ENCODE measurements at regions not wholly inside any gene's neighbourhood (a gene's known extent, or its start where the extent isn't known, plus 50 kb on each side); places are given as distances from the start of the nearest gene placed in this dataset.

GRCh38 chr14:76926521-76927251 lies 100.5 kb downstream of the LRRC74A start:
- DNase-seq (ENCODE audit: low read depth), result peak; percentile 88

GRCh38 chr14:76925097-76925441 lies 98.9 kb downstream of the LRRC74A start:
- no peak for DNase-seq (ENCODE audit: low read depth)

- DNase-seq (ENCODE audit: low read depth), result peak; percentile 56
These were observed 98.3 kb downstream of the LRRC74A start for GRCh38 chr14:76924371-76925096.

GRCh38 chr14:76923431-76924370 lies 97.5 kb downstream of the LRRC74A start:
- no peak for DNase-seq (ENCODE audit: low read depth)

- DNase-seq (ENCODE audit: low read depth), result no peak
These were observed 96.4 kb downstream of the LRRC74A start for GRCh38 chr14:76922584-76922983.

- DNase-seq (ENCODE audit: low read depth), result no peak
These were observed 95.9 kb downstream of the LRRC74A start for GRCh38 chr14:76922092-76922491.

GRCh38 chr14:76921088-76921399 lies 94.8 kb downstream of the LRRC74A start:
- DNase-seq (ENCODE audit: low read depth), result no peak

- DNase-seq (ENCODE audit: low read depth), result no peak
These were observed 94.3 kb downstream of the LRRC74A start for GRCh38 chr14:76920331-76921087.

GRCh38 chr14:76919431-76920330 lies 93.5 kb downstream of the LRRC74A start:
- peak; percentile 34 for DNase-seq (ENCODE audit: low read depth)
